ENCODE measurements at regions not wholly inside any gene's neighbourhood (a gene's known extent, or its start where the extent isn't known, plus 50 kb on each side); places are given as distances from the start of the nearest gene placed in this dataset.

DNA sequence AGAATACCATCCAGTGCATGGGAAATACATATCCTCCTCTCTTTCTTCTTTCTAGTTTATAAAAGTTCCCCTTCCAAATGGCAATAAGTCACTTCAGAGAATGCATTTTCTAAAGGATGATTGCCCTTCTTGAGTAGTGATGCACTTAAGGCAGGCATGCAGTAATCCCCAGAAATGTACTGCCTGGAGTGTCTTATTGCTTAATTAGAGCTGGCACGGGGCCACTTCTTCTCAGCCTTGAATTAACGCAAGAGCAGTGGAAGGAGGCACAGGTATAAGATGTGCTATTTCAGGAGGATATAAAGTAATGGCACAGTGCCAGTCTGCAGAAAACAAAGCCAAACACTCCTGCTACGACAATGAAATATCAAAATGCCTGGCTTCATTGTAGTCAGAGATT lies 371.4 kb upstream of the FAM241A start:
- DNase-seq = no peak

DNA sequence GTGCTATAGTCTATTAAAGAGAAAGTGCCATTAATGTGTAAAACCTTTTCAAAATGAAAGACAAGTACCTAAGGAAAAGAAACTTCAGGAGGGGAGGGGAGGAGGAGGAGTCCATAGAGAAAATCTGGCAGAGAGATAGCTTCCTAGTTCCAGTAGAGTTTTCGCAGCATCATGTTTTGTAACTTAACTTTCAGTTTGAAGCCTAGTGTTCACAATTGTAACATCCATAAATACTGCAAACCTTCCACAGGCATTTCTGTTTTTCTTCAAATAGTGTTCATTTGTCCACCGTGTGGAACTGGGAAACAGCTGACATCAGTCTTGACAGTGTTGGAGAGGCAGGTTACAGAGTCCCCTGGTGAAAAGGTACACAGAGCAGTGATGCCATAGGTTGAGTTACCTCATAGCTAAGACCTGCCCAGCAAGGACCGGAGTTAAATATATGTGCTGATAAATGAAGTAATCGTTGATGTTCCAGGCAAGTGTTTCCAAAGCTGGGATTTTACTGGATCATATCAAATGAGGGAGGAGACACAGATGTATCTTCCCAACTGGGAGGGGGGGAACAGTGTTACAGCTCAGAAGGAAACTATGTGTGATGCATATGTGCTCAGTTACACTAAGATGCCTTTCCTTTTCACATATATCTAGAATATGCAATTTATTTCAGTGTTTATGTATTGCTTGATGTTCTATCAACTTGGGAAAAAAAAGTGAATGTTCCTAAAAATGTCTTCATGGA lies 369.5 kb upstream of the FAM241A start:
- DNase-seq = no peak

DNA sequence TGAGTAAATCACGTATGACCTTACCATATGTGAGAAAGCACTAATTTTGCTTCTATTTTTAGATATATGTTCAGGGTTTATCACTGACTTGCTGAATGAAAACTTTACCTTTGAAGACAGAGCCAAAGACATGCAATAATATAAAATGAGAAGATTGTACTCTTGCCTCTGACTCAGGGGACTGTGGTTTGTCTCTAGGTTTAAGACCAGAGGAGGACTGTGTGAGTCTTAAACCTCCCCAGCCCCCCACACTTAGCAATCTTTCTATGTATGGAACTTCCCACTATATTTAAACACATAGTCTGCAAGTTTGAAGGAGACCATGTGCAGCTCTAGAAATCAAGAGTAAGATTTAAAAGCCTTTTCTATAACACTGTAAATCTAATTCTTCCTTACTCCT lies 368.7 kb upstream of the FAM241A start:
- DNase-seq = no peak

DNA sequence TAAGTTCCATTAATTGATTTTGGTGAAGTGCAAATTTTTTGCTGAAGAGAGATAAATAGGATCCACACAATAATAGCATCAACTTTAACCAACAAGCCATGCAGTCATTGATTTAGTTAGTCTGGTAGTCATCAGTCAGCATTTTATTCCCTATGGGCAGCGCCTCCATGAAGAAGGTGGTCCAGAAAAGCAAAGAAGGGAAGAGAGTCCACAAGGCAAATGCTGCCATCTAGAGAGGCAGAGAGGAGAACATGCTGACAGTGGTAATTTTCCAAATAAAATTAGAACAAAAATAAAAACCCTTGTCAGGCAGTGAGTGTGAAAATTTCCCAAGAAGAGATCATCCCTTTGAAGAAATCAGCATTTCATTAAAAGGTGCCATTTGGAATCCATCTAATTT lies 366.7 kb upstream of the FAM241A start:
- no peak for DNase-seq

DNA sequence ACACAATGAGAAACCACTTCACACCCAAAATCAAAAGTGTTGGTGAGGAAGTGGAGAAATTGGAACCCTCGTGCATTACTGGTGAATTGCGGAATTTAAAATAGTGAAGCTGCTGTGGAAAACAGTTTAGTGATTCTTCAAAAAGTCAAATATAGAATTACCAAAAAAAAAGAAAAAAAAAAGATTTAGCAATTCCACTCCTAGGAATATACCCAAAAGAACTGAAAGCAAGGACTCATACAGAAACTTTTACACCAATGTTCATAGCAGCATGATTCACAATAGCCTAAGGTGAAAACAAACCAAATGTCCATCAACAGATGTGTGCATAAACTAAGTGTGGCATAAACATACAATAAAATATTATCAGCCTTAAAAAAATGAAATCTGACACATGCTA lies 364.3 kb upstream of the FAM241A start:
- DNase-seq = no peak

DNA sequence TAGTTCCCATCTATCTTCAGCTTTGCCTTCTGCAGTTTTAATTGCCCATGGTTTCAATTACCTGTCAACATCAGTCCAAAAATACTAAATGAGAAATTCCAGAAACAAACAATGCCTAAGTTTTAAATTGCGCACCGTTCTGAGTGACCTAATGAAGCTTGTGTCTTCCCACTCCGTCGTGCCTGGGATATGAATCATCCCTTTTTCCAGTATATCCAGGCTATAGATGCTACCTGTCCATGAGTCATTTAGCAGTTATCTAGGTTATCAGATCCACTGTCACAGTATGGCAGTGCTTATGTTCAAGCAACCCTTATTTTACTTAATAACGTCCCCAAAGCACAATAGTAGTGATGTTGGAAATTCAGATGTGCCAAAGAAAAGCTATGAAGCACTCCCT lies 363.6 kb upstream of the FAM241A start:
- no peak for DNase-seq

DNA sequence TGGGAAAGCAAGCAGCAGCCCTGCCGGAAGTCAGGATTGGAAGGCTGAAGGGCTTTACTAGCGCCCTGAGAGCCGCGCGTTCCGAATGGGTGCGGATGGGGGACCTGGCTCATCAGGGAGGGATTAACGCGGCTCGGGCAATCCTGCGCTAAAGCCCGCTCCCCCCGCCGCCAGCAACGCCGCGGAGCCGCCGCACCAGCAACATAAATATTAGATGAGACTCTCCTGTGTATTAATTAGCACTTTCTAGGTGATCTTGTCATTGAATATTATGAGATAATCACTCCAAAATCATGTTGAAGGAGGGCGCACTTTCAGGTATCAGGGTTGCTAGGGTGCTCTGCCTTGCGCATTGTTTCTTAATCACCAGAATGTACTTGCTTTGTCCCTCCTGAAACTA lies 357.2 kb upstream of the FAM241A start:
- no peak for DNase-seq

DNA sequence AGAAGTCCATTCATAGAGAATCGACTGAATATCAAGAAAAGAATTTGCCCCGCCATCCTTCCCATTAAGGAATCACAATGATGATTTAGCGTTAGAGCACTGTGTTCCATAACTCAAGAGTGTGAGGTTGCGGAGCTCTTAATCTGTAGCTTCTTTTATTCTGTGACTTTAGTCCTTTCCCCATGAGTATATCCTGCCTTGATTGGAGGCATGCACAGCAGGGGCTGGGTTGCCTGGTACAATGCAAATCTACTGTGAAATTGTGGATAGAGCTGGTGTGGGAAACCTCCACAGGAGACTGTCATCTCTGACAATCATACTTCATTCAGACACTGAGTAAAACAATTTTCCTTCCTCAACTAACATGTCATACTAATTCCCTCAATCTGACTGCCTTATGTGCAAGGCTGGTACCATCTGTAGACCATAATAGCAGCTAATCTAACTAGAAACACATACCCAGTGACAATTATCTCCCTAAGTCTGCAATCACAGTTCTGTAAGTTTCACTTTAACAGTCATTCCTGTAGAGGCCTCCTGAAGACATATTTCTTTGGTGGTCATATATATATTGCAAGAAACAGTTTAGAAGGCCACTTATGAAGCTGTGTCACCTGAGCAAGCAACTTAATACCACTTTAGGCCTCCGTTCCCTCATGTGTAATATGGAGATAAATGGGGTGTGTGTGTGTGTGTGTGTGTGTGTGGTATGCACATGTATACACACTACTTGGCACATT lies 355.2 kb upstream of the FAM241A start:
- DNase-seq = no peak

DNA sequence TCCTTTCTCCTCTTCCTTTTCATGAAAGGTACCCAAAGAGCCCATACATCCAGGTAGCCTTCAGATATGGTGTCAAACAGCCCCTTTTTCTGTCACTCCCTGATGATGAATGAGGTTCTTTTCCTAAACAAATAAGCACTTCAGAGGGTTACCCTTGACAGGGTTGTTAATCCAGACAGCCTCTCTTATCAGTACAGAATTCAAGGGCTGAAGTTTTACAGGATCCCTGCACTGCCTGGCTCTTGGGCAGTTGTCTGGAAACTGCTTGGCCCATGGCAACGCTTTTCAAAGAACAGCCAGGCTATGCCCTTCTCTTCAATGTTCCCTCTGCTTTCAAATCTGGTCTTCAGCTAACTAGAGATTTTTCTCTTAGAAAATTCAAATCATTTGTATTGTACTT lies 352.6 kb upstream of the FAM241A start:
- no peak for DNase-seq

DNA sequence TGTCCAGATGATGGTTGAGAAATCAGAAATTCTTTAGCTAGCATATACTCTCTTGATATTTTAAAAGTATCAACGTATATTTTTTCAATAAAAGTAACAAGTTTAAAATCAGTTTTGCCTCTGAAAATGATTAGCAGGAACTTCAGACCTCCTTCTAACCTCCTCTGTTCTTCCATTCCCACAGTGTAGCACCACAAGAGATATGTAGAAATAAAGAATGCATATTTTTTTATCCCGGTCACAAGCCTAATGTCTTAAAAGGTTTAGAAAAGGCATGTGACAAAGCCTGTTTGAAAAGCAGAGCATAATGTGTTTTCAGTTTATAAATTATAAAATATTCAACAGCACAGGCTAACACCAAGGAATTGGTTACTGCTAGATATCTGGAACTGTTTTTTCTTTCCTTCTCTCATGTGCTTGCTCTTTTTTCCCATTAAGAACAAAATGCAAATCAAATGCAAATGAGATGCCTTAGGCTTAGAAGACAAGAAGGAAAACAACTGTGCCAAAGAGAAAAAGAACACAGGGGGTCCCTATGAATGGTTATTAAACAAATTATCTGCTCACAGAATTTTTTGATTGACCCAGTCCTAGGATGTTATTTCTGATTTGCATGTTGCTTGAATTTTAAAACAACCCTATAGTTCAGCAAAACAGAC lies 351.7 kb upstream of the FAM241A start:
- no peak for DNase-seq

DNA sequence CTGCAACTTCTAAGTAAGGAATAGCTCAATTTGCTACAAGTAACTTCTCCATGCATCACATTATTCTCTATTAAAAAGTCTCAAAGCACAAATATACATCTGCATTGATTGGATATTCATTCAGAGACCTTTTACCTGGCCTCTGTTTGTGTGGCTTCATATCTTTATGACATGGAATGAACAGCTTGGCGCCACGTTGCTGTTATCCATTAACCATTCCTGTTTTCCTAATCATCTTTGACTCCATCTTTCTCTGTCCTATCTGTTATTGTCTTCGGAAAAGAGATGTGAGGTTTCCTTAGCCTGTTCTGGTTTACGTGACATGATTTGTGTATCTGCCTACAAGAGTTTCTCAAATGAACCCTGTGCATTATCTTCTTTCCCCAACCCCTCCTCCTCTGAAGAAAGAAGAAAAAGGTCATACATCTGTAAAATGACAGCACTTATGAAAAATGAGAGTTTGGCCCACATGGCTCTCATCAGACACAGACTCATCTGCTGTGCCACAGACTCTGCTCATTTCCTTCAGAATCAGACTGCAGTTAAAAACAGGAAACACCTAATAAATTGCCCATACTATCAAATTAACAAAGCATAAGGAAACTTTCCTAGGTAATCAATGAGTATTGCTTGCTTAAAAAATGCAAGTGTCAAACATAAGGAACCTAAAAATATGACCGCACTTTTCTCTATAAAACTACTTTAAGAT lies 347.6 kb upstream of the FAM241A start:
- no peak for DNase-seq

DNA sequence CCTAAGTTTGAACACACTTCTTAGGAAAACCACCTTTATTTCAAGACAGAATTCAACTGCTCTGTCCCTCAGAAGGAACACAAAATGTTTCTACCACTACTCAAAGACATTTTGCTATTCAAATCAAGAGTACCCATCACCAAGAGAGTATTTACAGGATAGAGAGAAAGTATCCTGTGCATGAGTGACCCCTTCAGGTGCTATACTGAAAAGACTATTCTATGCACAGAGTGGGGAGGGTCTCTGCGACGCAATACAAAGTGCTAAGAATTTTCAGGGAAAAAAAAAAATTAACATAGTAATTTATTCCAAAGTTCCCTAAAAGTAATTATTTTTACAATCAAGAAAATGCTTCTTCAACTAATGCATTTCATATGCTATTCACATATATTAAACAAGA lies 346.4 kb upstream of the FAM241A start:
- DNase-seq = no peak

DNA sequence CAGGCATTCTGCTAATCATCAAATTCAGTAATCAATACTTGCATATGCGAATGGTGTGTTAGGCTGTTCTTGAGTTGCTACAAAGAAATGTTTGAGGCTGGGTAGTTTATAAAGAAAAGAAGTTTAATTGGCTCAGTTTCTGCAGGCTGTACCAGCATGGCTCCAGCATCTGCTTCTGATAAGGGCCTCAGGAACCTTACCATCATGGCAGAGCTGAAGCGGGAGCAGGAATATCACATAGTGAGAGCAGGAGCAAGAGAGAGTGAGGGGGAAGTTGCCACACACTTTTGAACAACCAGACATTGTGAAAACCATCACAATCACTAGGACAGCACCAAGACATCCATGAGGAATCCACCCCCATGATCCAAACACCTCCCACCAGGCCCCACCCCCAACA lies 344.7 kb upstream of the FAM241A start:
- DNase-seq = no peak

DNA sequence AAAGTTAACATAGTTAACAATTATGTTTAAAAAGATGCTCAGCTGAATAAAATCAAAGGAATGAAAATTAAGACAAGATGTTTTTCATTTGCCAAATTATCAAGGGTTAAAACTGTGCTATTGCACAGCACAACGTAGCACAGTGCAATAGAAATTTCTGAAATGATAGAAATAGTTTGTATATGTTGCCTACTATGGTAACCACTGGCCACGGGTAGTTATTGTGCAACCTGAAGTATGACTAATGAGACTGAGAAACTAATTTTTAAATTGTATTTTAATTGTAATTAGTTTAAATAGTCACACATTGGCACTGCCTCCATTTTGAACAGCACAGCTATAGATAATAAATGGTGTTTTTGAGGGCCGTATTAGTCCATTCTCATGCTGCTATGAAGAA lies 343.1 kb upstream of the FAM241A start:
- DNase-seq = no peak

DNA sequence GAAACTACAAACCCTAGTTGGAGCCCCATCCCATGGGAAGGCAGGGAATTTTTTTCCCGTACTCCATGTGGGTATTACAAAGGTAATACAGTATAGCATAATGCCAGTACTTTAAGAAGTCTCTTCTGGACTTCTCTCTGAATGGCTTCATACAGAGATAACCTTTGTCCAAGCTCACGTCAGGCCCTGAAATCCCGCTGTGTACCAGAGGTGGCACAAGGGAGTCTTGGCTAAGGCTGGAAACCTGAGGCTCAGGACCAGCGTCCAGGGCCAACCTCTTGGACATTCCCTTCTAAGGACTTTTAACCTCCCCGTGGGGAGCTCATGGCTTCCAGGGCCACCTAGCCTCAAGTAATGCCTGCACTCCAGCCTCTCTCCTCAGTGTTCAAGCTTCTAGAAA lies 338.9 kb upstream of the FAM241A start:
- DNase-seq = no peak

DNA sequence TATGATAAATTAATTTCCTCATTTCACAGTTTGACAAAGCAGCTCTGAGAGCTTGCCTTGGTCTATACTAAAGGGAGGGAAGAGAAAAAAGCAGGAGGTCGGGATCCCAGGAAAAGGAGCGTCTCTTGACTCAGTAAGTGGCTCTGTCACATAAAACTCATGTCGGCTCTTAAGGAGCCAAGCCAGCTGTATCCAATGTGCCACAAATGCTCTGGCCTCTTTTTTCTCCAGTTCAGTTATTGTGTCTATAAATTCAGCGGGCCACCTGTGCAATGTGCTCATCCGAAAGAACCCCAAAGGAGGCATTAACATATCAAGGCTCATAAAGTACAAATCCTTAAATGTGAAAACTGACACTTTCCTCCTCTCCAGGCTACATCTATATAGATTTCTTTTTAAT lies 337.7 kb upstream of the FAM241A start:
- no peak for DNase-seq

DNA sequence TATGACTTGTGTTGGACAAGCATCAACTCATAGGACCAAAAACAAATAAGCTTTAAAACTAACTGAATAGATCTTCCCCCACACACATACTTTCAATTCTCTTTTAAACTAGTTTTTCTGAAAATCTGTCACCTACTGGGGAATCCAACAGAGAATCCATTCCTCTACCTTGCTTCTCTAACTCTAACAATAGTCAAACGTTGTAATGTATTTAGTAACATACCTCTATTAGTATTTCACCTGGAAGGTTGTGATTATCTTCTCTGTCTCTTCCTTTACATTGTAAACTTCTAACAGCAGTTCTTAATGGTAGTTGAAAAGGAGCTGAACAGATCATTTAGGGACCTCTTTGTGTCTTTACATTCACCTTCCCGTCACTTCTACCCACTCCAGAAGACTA lies 337.1 kb upstream of the FAM241A start:
- no peak for DNase-seq

DNA sequence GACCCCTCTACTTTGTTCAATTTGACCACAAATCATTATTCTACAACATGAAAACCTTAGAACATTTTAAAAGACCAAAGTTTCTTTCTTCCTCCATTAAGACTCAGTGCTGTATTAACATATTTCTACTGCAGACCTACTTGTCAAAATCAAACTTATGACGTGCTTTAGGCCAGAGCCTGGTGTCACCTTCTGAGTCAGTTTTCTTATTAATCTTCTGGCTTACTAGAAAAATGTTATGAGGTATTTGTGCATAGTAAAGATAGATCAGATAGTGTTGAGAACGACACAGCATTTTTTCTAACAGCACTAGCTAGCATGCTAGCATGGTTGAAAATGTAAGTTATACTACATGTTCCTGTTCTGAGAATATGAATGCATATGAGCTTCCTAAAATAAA lies 333.6 kb upstream of the FAM241A start:
- DNase-seq = no peak

DNA sequence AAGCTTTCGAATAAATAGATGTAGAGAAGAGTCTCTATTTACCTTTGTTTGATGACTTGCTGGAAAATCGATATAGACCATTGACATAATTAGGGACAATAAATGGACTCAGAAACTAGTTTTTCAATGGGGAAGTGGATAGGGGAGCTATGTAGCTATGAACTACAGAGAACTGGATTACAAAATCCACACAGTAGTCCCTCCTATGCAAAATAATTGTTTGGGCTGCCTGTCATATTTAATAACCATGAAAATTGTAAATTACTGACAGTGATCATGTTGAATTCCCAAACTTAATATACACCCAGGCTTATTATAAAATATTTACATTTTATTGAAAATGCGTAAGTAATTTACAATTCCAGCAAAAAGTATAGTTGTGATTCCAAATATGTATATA lies 333.1 kb upstream of the FAM241A start:
- DNase-seq = no peak

DNA sequence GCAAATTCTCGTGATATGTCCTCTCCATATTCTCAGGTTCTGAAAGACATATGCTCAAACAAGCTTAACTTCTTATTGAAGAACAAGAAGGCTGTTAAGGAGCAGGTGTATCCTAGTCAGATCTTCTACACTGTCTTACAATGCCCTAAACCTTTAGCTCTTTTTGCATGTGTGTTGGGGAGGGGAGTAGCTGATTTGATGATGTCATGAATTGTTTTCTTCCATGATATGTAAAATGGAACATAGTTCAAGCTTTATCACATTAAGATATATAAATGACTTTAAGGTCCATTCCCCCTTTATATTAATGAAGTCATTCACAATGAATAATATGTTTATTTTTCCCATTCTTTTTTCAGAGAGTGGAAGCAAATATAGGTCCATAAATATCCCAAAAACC lies 332.5 kb upstream of the FAM241A start:
- no peak for DNase-seq

DNA sequence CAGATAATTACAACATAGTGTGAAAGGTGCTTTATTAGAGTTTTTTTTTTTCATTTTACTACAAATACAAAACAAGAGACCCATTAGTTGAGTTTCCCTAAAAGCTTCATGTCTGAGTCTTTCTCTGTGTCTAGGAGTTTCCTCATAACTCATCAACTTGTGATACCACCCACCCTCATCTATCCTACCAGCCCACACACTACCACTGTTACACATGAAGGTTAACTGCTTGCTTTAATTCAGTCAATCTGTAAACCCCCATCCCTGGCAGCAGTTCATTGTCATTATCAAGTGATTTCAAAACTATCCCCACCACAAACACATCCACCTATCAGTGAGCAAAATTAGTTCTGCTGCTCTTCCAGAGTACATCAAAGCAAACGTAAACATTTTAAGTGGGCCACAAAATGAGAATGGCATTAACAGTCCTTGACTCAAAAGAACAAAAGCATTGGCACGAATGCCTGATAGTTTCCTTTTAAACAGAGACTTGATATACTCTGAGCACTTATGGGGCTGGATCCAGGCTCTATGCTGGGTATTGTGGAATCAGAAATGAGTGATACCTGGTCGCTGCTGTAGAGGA lies 331.6 kb upstream of the FAM241A start:
- no peak for DNase-seq

DNA sequence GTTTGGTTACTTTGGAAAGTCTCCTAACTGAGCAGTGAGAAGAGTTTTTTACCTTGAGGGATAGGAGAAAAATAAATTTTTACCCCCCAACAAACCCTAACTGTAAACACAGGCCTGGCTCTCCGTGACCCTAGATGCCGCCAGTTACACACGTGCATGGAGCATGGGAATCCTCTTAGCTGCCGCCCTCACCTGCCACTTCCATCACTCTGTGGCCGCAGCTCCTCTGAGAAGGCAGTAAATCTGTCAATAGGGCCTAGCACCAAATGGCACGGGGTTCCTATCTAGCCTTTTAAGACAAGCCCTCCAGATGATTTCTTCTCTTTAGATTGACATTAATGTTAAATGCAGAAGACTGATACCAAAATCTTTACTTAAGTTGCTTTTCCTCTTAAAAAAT lies 330.3 kb upstream of the FAM241A start:
- no peak for DNase-seq

DNA sequence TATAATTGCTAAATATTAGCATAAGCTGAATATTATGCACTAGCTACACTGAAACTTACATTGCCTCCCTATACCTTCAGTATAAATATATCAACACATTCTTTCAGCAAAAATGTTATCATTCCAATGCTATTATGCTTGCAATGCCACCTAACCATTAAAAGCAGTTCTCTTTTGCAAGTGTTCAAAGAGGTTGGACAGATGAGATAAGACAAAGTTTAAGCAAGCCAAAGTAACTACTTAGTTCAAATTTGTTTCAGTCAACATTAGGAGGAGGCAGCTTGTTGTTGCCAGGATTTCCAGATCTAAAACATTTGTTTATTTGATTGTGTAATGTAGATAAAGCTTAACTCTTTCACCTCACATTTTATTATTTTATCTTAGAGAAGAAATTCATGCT lies 323.9 kb upstream of the FAM241A start:
- no peak for DNase-seq
